ENCODE measurements at regions not wholly inside any gene's neighbourhood (a gene's known extent, or its start where the extent isn't known, plus 50 kb on each side); places are given as distances from the start of the nearest gene placed in this dataset.

GRCh38 chr2:8547284-8548064 is 134.4 kb upstream of the ID2 start:
- no peaks in the 10 kb centered on the region for H3K27me3 ChIP-seq (replicated peaks; ENCODE audit: insufficient read depth, low read length)
- no peak for TF ChIP-seq EZH2phosphoT487 (IDR thresholded peaks at IDR 0.05; ENCODE audit: low read length)
- no peak for TF ChIP-seq CTCF (IDR thresholded peaks at IDR 0.05; ENCODE audit: low read length)
- TF ChIP-seq EZH2 (optimal IDR thresholded peaks at IDR 0.05; ENCODE audit: low read depth, low read length): no peak
- H4K20me1 ChIP-seq (ENCODE audit: insufficient read depth, low read length): no peaks in the 10 kb centered on the region
- no peaks in the 10 kb centered on the region for H3K36me3 ChIP-seq (replicated peaks; ENCODE audit: insufficient read depth, low read length)
- no peak for DNase-seq
- no peak overlapping the region for H3K9ac ChIP-seq (ENCODE audit: low read length)
- peaks cover 22% of the 10 kb centered on the region for H3F3A ChIP-seq (ENCODE audit: insufficient read depth, low read length)
- H3K9me2 ChIP-seq (replicated peaks; ENCODE audit: insufficient read depth, low read length): no peaks in the 10 kb centered on the region
- H3K9me3 ChIP-seq (replicated peaks; ENCODE audit: insufficient read depth, low read length): no peaks in the 10 kb centered on the region
- peaks cover 22% of the 10 kb centered on the region for H3K4me1 ChIP-seq (ENCODE audit: low read length)
- no peak overlapping the region for H3K27ac ChIP-seq (ENCODE audit: low read length)
- H3K4me2 ChIP-seq (ENCODE audit: low read depth, low read length): no peak overlapping the region
- H3K4me3 ChIP-seq (ENCODE audit: low read length): no peak overlapping the region
- H2AFZ ChIP-seq (ENCODE audit: low read length): no peak overlapping the region
- no peaks in the 10 kb centered on the region for H3K79me2 ChIP-seq (ENCODE audit: low read length)

- no peaks in the 10 kb centered on the region for H3K79me2 ChIP-seq (ENCODE audit: low read length)
- H3K36me3 ChIP-seq (replicated peaks; ENCODE audit: insufficient read depth, low read length): no peaks in the 10 kb centered on the region
- H3F3A ChIP-seq (ENCODE audit: insufficient read depth, low read length): peaks cover 15% of the 10 kb centered on the region
- peaks cover 15% of the 10 kb centered on the region for H3K4me1 ChIP-seq (ENCODE audit: low read length)
- H4K20me1 ChIP-seq (ENCODE audit: insufficient read depth, low read length): no peaks in the 10 kb centered on the region
- H2AFZ ChIP-seq (ENCODE audit: low read length): no peak overlapping the region
- TF ChIP-seq EZH2phosphoT487 (IDR thresholded peaks at IDR 0.05; ENCODE audit: low read length): no peak
- TF ChIP-seq EZH2 (optimal IDR thresholded peaks at IDR 0.05; ENCODE audit: low read depth, low read length): no peak
- TF ChIP-seq CTCF (IDR thresholded peaks at IDR 0.05; ENCODE audit: low read length): no peak
- no peak overlapping the region for H3K4me3 ChIP-seq (ENCODE audit: low read length)
- no peak overlapping the region for H3K9ac ChIP-seq (ENCODE audit: low read length)
- no peaks in the 10 kb centered on the region for H3K9me2 ChIP-seq (replicated peaks; ENCODE audit: insufficient read depth, low read length)
- DNase-seq: no peak
- no peaks in the 10 kb centered on the region for H3K27me3 ChIP-seq (replicated peaks; ENCODE audit: insufficient read depth, low read length)
- no peaks in the 10 kb centered on the region for H3K9me3 ChIP-seq (replicated peaks; ENCODE audit: insufficient read depth, low read length)
- H3K4me2 ChIP-seq (ENCODE audit: low read depth, low read length): no peak overlapping the region
- no peak overlapping the region for H3K27ac ChIP-seq (ENCODE audit: low read length)
Observed at GRCh38 chr2:8548065-8548618, 133.7 kb upstream of the ID2 start.

GRCh38 chr2:8548619-8549150 is 133.2 kb upstream of the ID2 start:
- no peak overlapping the region for H3K9ac ChIP-seq (ENCODE audit: low read length)
- H4K20me1 ChIP-seq (ENCODE audit: insufficient read depth, low read length): no peaks in the 10 kb centered on the region
- H3K4me3 ChIP-seq (ENCODE audit: low read length): no peak overlapping the region
- H3K27me3 ChIP-seq (replicated peaks; ENCODE audit: insufficient read depth, low read length): no peaks in the 10 kb centered on the region
- H2AFZ ChIP-seq (ENCODE audit: low read length): no peak overlapping the region
- no peaks in the 10 kb centered on the region for H3K36me3 ChIP-seq (replicated peaks; ENCODE audit: insufficient read depth, low read length)
- peaks cover 10% of the 10 kb centered on the region; the same call in 1 of the 2 replicates for H3F3A ChIP-seq (ENCODE audit: insufficient read depth, low read length)
- TF ChIP-seq CTCF (IDR thresholded peaks at IDR 0.05; ENCODE audit: low read length) (no peak), EZH2 (optimal IDR thresholded peaks at IDR 0.05; ENCODE audit: low read depth, low read length) (no peak), EZH2phosphoT487 (IDR thresholded peaks at IDR 0.05; ENCODE audit: low read length) (no peak)
- H3K9me2 ChIP-seq (replicated peaks; ENCODE audit: insufficient read depth, low read length): no peaks in the 10 kb centered on the region
- H3K9me3 ChIP-seq (replicated peaks; ENCODE audit: insufficient read depth, low read length): no peaks in the 10 kb centered on the region
- no peak overlapping the region for H3K27ac ChIP-seq (ENCODE audit: low read length)
- H3K79me2 ChIP-seq (ENCODE audit: low read length): no peaks in the 10 kb centered on the region
- no peak overlapping the region for H3K4me2 ChIP-seq (ENCODE audit: low read depth, low read length)
- H3K4me1 ChIP-seq (ENCODE audit: low read length): peaks cover 12% of the 10 kb centered on the region
- no peak for DNase-seq
